Natural killer cell treated with Interleukin-12 subunit alpha and Interleukin-12 subunit beta and Interleukin-15 and Interleukin-18, amount 100 ng/mL, for 72 hours (primary cell): ENCODE measurements at regions not wholly inside any gene's neighbourhood (a gene's known extent, or its start where the extent isn't known, plus 50 kb on each side); places are given as distances from the start of the nearest gene placed in this dataset.

Experiments used
- ATAC-seq, 2 donors: fragments of 150-1000 bp; cut with Tn5 transposase in 1 of 2; sonication (Bioruptor Pico), chemical (Tn5 transposase) in 1 of 2; 2 replicates each; pipeline ENCODE4 v1.10.0; 2021
- DNase-seq: peaks from one replicate; pipeline ENCODE4 v3.0.0; 2022; ENCODE audit warnings: low spot score
- H3K27ac Mint-ChIP-seq, 2 donors: 1 replicate in 1 of 2; 2 replicates in 1 of 2; pipeline ENCODE4 v1.8.0; 2022; ENCODE audit warnings: mixed read lengths in 2 of 2, mild to moderate bottlenecking in 1 of 2, moderate library complexity in 1 of 2
- H3K27me3 Mint-ChIP-seq, 2 donors: 1 replicate in 1 of 2; 2 replicates in 1 of 2; pipeline ENCODE4 v1.8.0; 2022; ENCODE audit warnings: mixed read lengths in 2 of 2
- H3K36me3 Mint-ChIP-seq: one replicate; pipeline ENCODE4 v1.8.0; 2022; ENCODE audit warnings: mixed read lengths
- H3K4me1 Mint-ChIP-seq, 2 donors: 1 replicate in 1 of 2; 2 replicates in 1 of 2; pipeline ENCODE4 v1.8.0; 2022; ENCODE audit warnings: low read depth in 2 of 2, mixed read lengths in 2 of 2, mild to moderate bottlenecking in 1 of 2
- H3K4me3 Mint-ChIP-seq: one replicate; pipeline ENCODE4 v1.8.0; 2022; ENCODE audit warnings: mixed read lengths
- H3K9me3 Mint-ChIP-seq: 2 replicates; pipeline ENCODE4 v1.8.0; 2022; ENCODE audit warnings: mixed read lengths

- no peak overlapping the region for H3K4me3 Mint-ChIP-seq
- no peaks in the 10 kb centered on the region for H3K36me3 Mint-ChIP-seq
Measured at GRCh38 chr21:19261731-19262376, 858.3 kb upstream of the TMPRSS15 start.

GRCh38 chr21:19266636-19267035, 863.1 kb upstream of the TMPRSS15 start:
- H3K4me3 Mint-ChIP-seq, result no peak overlapping the region
- H3K36me3 Mint-ChIP-seq, result no peaks in the 10 kb centered on the region
- peaks cover 8% of the 10 kb centered on the region for H3K9me3 Mint-ChIP-seq
- DNase-seq (no peak), ATAC-seq (no peak)
- H3K27me3 Mint-ChIP-seq, result no peaks in the 10 kb centered on the region
- no peak overlapping the region for H3K27ac Mint-ChIP-seq
- H3K4me1 Mint-ChIP-seq, result no peaks in the 10 kb centered on the region

More at GRCh38 chr21:19261731-19262376, 858.3 kb upstream of the TMPRSS15 start:
- DNase-seq (no peak), ATAC-seq (no peak)
- H3K27me3 Mint-ChIP-seq, result no peaks in the 10 kb centered on the region
- no peak overlapping the region for H3K27ac Mint-ChIP-seq
- no peaks in the 10 kb centered on the region for H3K4me1 Mint-ChIP-seq
- peaks cover 11% of the 10 kb centered on the region for H3K9me3 Mint-ChIP-seq

GRCh38 chr21:19268686-19269085, 865.1 kb upstream of the TMPRSS15 start:
- DNase-seq, result no peak
- H3K9me3 Mint-ChIP-seq, result peaks cover 12% of the 10 kb centered on the region
- no peak overlapping the region for H3K27ac Mint-ChIP-seq
- no peak overlapping the region for H3K4me3 Mint-ChIP-seq
- H3K27me3 Mint-ChIP-seq, result no peaks in the 10 kb centered on the region
- no peaks in the 10 kb centered on the region for H3K36me3 Mint-ChIP-seq
- H3K4me1 Mint-ChIP-seq, result no peaks in the 10 kb centered on the region
- no peak for ATAC-seq

- DNase-seq, result no peak
- Mint-ChIP-seq H3K4me3 (no peak overlapping the region), H3K27me3 (no peaks in the 10 kb centered on the region), H3K27ac (no peak overlapping the region), H3K9me3 (peaks cover 13% of the 10 kb centered on the region), H3K4me1 (no peaks in the 10 kb centered on the region), H3K36me3 (no peaks in the 10 kb centered on the region)
- ATAC-seq, result no peak
Measured at GRCh38 chr21:19275065-19275464, 871.5 kb upstream of the TMPRSS15 start.

GRCh38 chr21:19276665-19277064, 873.1 kb upstream of the TMPRSS15 start:
- peaks cover 13% of the 10 kb centered on the region for H3K9me3 Mint-ChIP-seq
- no peak overlapping the region for H3K27ac Mint-ChIP-seq
- no peak overlapping the region for H3K4me3 Mint-ChIP-seq
- no peaks in the 10 kb centered on the region for H3K36me3 Mint-ChIP-seq
- ATAC-seq, result no peak
- H3K4me1 Mint-ChIP-seq, result no peaks in the 10 kb centered on the region
- DNase-seq, result no peak
- no peaks in the 10 kb centered on the region for H3K27me3 Mint-ChIP-seq

- DNase-seq, result no peak
- H3K36me3 Mint-ChIP-seq, result no peaks in the 10 kb centered on the region
- H3K4me3 Mint-ChIP-seq, result no peak overlapping the region
- ATAC-seq, result no peak
- no peaks in the 10 kb centered on the region for H3K4me1 Mint-ChIP-seq
- no peaks in the 10 kb centered on the region for H3K27me3 Mint-ChIP-seq
- H3K27ac Mint-ChIP-seq, result no peak overlapping the region
- peaks cover 8% of the 10 kb centered on the region for H3K9me3 Mint-ChIP-seq
Measured at GRCh38 chr21:19286876-19287275, 883.3 kb upstream of the TMPRSS15 start.

GRCh38 chr21:19290328-19290727, 886.7 kb upstream of the TMPRSS15 start:
- Mint-ChIP-seq H3K36me3 (peaks cover 21% of the 10 kb centered on the region), H3K4me1 (no peaks in the 10 kb centered on the region), H3K9me3 (peaks cover 29% of the 10 kb centered on the region), H3K27ac (no peak overlapping the region), H3K27me3 (no peaks in the 10 kb centered on the region), H3K4me3 (no peak overlapping the region)
- DNase-seq, result no peak
- no peak for ATAC-seq

- ATAC-seq (no peak), DNase-seq (no peak)
- Mint-ChIP-seq H3K27me3 (no peaks in the 10 kb centered on the region), H3K9me3 (peaks cover 2% of the 10 kb centered on the region), H3K27ac (no peak overlapping the region), H3K4me3 (no peak overlapping the region), H3K36me3 (no peaks in the 10 kb centered on the region), H3K4me1 (no peaks in the 10 kb centered on the region)
Measured at GRCh38 chr21:19320291-19320690, 916.7 kb upstream of the TMPRSS15 start.

GRCh38 chr21:19321688-19322087, 918.1 kb upstream of the TMPRSS15 start:
- Mint-ChIP-seq H3K36me3 (no peaks in the 10 kb centered on the region), H3K4me1 (no peaks in the 10 kb centered on the region), H3K27me3 (no peaks in the 10 kb centered on the region), H3K27ac (no peak overlapping the region), H3K4me3 (no peak overlapping the region), H3K9me3 (no peaks in the 10 kb centered on the region)
- DNase-seq, result no peak
- no peak for ATAC-seq

- Mint-ChIP-seq H3K4me3 (no peak overlapping the region), H3K36me3 (no peaks in the 10 kb centered on the region), H3K27ac (no peak overlapping the region), H3K9me3 (peaks cover under 1% of the 10 kb centered on the region), H3K4me1 (no peaks in the 10 kb centered on the region), H3K27me3 (no peaks in the 10 kb centered on the region)
- ATAC-seq (no peak), DNase-seq (no peak)
Measured at GRCh38 chr21:19322360-19322759, 918.8 kb upstream of the TMPRSS15 start.

- no peak for DNase-seq
- H3K4me1 Mint-ChIP-seq, result no peaks in the 10 kb centered on the region
Measured at GRCh38 chr21:19326531-19327319, 923.1 kb upstream of the TMPRSS15 start.

GRCh38 chr21:19328954-19329353, 925.4 kb upstream of the TMPRSS15 start:
- ATAC-seq (no peak), DNase-seq (no peak)
- Mint-ChIP-seq H3K4me3 (no peak overlapping the region), H3K36me3 (no peaks in the 10 kb centered on the region), H3K9me3 (peaks cover 8% of the 10 kb centered on the region), H3K27me3 (no peaks in the 10 kb centered on the region), H3K4me1 (no peaks in the 10 kb centered on the region), H3K27ac (no peak overlapping the region)

More at GRCh38 chr21:19326531-19327319, 923.1 kb upstream of the TMPRSS15 start:
- no peak overlapping the region for H3K27ac Mint-ChIP-seq
- peaks cover 8% of the 10 kb centered on the region for H3K9me3 Mint-ChIP-seq
- H3K4me3 Mint-ChIP-seq, result no peak overlapping the region
- no peaks in the 10 kb centered on the region for H3K27me3 Mint-ChIP-seq
- no peaks in the 10 kb centered on the region for H3K36me3 Mint-ChIP-seq
- no peak for ATAC-seq

- Mint-ChIP-seq H3K4me3 (no peak overlapping the region), H3K36me3 (no peaks in the 10 kb centered on the region), H3K9me3 (peaks cover 12% of the 10 kb centered on the region), H3K27ac (no peak overlapping the region), H3K27me3 (no peaks in the 10 kb centered on the region), H3K4me1 (no peaks in the 10 kb centered on the region)
- ATAC-seq (no peak), DNase-seq (no peak)
Measured at GRCh38 chr21:19340303-19340702, 936.7 kb upstream of the TMPRSS15 start.

- peaks cover 13% of the 10 kb centered on the region for H3K9me3 Mint-ChIP-seq
- ATAC-seq (no peak), DNase-seq (no peak)
- no peaks in the 10 kb centered on the region for H3K36me3 Mint-ChIP-seq
- H3K4me1 Mint-ChIP-seq, result no peaks in the 10 kb centered on the region
- H3K27me3 Mint-ChIP-seq, result no peaks in the 10 kb centered on the region
- H3K27ac Mint-ChIP-seq, result no peak overlapping the region
- no peak overlapping the region for H3K4me3 Mint-ChIP-seq
Measured at GRCh38 chr21:19340954-19341353, 937.4 kb upstream of the TMPRSS15 start.
